GM18502 (cell line): ENCODE measurements at regions not wholly inside any gene's neighbourhood (a gene's known extent, or its start where the extent isn't known, plus 50 kb on each side); places are given as distances from the start of the nearest gene placed in this dataset.

Experiments used
- ATAC-seq: cut with Tn5 transposase; IDR thresholded peaks from one replicate; pipeline ENCODE4 v1.9.1; 2021; ENCODE audit warnings: mild to moderate bottlenecking; ENCODE audit not compliant: unreplicated experiment, poor library complexity

DNA sequence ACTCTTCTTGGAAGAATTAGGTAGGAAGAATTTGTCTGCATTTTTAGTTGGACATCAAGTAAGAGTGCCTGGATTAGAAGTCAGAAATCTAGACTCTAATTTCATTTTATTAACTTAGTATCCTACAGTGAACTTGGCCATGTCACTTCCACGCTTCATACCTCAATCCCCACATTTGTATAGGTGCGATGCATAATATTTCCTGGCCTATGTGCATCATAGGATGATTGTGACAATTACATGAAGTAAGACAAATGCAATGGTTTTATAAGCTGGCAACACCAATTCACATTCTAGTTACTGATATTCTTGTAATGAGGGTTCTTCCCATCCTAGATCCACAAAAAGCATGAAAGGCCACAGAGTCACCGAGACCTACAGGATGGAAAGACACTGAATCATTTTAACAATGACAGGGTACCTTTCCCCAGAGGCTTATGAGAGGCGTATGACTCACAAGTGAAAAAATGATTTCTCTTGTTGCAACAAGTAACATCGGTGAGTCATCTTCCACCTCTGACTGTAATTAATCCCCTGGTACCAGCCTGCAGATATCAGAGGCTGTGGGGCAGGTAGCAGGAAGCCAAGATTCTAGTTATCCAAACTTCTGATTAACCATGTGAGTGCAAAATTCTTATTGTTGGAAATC lies 56.0 kb upstream of the OR5AK2 start:
- no peak for ATAC-seq

DNA sequence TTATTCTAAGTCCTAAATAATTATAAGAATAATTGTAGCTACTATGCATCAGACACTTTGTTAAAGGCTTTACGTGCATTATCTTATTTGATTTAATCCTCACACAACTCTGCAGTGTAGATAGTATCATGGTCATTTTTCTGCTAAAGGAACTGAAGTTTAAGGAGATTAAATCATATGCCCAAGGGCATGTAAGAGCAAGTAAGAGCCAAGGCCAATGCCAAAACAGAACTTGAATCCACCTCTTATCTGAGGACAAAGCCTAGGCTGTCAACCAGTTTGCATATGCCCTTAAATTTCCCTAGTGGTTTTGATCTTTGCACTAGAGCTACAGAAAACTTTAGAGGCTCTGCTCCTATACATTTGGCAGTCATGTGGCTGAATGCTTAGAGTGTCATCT lies 65.6 kb upstream of the OR5AK2 start:
- no peak for ATAC-seq

DNA sequence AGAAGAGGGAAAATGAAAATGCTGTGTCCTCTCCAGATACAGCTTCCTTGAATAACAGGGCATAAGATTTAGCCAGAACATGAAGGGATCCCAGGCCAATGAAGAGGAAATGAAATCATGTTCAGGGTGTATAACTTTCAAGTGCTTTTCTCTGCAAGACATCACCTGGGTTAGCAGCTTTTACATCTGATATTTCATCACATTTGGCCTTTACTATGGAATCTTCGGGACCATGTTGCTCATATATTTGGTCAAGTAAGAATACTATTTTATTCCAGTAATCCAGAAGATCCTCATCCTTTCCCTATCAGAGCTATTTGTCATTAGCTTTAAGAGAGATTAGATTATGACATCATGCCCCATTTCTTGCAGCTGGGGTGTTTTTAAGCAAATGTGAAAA lies 66.3 kb upstream of the OR5AK2 start:
- no peak for ATAC-seq

DNA sequence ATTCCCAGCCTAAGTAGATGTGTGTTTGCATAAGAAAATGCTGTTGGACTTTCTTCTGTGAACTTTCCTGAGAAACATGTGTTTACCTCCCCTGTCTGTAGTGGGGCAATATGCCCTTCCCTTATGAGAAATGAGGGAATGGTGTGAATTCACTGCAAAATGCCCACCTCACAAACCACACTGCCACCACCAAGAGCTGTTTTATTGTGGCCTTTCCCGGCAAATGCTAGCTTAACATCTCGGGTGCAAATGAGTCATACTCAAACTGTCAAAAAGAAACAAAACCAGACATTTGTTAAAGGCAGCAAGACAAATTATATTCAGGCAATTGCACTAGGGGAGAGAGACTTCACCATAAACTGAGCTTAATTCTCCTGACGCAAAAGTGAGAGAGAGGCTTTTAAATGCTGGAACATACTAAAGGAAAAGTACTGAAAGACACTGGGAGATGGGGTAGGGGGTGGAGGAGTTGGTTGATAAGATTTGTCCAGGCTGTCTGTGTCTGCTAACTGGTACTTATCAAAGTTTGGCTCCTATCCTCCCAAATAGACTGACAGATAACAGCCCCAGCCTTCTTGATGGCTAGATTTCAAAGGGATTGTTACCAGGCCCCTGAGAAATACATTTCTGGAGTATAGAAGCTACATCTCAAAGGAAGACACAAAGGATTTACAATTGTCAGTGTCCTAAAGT lies 70.9 kb upstream of the OR5AK2 start:
- no peak for ATAC-seq

DNA sequence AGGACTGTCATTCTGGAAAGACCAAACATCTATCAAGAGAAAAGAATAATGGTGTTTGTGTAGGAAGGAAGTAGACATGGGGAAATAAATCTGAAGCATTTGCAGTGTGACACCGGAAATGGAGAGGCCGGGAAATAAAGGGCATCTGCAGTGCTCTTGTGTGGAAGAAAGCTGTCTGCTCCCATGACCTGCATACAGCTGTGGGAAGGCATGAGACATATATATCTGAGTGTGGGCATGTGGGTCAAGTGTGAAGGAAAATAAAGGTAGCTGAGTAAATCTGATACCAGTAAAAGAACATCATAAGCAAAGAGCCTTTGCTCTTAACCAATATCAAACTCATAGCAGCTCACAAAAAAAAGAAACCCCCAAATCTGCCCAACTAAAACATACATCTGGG lies 72.1 kb upstream of the OR5AK2 start:
- no peak for ATAC-seq

DNA sequence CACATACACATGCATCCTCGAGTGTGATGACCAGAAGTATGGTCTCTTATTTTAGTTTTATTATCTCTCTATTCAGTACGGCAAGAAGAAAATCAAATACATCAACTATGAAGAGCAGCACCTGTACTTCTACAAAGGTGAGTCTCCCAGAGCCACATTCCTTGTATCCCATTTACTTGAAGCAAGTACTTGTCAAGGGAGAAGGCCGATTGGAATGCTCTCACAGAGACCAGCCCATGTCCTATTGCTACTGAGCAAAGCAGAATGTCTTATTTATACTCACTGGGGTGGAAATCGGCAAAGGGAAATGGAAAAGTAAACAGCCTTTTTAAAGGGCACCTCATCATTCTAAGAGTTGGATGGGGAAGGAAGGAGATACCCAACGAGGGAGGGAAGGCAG lies 72.6 kb upstream of the OR5AK2 start:
- no peak for ATAC-seq

DNA sequence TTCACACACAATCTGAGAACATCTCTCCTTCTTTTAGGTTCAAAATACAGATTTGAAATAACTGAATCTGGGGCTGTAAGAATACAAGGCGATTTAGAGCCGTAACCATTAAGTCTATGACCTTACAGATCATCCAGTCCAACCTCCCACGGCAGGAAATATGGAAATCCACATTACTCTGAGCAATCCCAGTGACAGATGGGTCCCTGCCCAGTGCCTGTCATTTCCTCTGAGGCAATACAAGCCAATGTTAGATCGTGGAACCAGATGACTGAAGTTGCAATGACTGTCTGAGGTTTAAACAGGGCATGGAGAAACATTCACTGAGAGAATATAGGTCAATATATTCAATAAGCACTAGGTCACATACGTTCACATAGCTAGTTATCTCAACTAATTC lies 77.4 kb upstream of the OR5AK2 start:
- ATAC-seq: no peak

DNA sequence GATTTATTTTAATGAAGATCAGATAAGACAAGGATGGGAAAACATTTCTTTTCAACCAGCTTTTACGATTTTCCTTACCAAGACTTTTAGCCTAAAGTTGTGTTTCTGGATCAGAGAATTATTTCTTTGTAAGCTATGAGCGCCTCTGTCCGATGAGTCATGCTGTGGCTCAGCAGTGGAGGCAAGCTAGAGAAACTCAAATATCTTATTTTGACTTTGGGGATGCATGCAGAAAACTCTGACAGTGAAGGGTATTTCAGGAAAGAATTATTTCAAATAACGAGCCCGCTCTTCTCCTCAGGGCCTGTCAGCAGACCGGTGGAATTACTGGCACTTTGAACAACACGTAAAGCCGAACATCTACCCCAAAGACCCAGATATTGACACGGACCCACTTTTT lies 77.9 kb upstream of the OR5AK2 start:
- no peak for ATAC-seq

DNA sequence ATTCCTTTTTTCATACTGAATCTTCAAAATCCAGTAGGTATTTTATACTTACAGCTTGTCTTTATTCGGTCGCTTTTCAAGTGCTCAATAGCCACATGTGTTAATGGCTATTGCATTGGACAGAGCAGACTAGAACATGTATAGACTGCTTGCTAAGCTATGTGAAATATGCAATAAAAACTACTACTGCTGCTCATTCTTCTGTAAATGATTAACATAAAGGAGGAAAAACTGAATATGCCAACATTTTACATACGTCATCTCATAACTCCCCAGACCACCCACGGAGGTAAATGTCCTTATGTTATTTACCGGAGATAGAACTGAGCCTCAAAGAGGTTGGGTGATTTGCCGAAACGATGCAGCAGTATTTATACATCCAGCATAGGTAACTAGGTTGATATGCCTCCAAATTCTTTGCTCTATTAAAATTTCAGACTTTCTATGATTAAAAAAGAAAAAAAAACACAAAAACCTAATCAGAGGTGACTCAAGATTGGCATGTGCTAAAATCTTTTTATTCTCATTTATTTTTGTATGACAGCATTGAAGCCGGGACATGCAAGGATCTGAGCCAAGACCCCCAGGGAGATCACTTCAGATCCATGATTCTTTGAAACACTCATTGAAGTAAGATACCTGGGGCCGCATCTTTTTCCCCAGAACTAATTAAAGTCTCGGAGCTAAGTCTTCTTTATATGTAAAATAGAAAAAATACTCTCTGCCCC lies 78.5 kb upstream of the OR5AK2 start:
- ATAC-seq: no peak

DNA sequence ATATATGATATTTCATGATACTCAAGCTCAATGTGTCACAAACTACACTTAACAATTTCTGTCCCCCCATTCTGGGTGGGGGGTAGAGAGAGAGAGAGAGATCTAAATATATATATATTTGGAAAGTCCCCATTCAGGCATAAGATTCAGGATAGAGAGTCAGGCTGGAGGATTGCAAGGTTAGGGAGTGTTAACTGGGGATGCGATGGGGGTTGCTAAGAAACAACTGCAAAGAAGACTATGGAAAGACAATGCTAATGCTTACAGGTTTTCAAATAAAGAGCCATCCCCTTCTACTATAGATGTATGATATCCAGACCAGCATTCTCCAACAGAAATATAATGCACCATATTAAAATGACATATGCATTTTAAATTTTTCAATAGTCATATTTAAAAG lies 79.2 kb upstream of the OR5AK2 start:
- ATAC-seq: no peak

DNA sequence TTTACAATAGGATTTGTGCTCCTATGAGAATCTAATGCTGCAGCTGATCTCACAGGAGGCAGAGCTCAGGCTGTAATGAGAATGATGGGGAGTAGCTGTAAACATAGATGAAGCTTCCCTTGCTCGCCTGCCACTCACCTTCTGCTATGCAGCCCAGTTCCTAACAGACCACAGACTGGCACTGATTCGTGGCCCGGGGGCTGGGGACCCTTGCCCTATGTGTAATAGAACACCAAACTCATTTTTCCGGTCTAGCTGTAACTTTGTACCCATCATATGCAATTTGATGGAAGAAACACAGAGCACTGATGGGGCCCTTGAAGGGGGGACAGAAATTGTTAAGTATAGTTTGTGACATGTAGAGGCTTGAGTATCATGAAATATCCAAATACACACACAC lies 79.6 kb upstream of the OR5AK2 start:
- no peak for ATAC-seq

DNA sequence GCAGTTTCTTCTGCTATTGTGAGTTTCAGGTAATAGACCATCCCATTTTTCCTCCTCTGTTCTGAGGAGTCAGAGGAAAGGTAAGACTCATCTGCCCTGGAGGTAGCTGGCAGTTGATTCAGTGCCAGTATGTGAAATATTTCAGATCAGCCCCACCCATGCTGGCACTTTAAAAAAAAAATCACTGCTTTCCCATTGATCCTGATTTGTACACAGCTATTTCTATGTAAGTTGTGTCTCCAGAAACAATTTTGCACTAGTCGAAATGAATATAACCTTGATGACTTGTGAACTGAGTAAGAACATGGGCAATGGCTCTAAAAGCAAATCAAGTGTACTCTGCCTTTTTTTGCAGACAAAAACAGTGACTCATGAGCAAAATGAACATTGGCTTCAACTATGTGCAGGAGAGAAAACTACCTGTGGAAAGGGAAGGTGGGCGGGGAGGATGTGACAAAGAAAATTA lies 82.0 kb upstream of the OR5AK2 start:
- no peak for ATAC-seq

DNA sequence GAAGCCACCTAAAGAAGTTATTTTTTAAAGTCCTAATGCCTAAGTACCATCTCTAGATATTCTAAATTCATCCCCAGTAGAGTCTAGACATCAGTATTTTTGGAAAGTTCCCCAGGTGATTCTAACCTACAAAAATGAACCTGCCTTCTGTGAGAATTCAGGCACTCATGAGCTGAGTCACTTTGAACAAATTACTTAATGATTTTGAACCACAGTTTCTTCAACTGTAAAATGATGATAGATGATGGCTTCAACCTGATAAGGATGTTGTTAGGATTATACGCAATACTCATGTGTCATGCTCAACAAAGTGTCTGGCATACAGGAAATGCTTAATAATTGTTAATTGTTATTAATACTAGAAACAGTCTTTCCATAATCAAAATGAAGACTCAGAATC lies 82.8 kb upstream of the OR5AK2 start:
- no peak for ATAC-seq

DNA sequence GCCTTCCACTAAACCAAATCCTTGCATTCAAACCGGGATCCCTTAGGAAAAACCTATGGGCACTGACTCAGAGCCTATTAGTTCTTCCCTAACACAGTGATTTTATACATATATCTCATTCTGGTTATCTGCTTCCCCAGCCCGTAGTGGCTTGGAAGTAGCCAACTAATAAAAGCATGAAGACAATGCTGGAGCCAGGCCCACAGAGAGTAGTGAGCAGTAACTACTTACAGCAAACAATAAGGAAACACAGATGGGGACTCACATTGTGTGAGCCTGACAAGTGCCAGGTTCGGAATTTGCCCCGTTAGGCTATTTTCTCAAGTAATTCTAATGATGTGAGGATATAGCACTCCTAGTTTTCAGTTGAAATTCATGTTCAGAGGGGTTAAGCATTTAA lies 83.3 kb upstream of the OR5AK2 start:
- no peak for ATAC-seq

DNA sequence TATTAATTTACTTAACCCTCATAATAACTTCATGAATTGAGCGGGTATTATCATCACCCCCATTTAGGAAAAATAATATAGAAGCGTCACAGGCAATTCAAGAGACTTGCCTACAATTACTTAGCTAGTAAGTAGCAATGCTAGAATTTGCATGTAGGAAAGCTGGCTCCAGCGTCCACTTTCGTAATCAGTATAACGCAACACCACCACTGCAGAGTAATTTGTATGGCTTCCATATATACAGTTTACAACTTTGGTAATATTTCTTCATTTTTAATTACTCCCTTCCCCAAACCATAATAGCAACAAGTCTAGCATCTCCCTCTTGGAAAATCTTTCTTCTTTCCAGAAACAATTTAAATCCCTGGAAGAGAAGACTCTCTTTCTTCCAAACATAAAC lies 89.9 kb upstream of the OR5AK2 start:
- no peak for ATAC-seq

DNA sequence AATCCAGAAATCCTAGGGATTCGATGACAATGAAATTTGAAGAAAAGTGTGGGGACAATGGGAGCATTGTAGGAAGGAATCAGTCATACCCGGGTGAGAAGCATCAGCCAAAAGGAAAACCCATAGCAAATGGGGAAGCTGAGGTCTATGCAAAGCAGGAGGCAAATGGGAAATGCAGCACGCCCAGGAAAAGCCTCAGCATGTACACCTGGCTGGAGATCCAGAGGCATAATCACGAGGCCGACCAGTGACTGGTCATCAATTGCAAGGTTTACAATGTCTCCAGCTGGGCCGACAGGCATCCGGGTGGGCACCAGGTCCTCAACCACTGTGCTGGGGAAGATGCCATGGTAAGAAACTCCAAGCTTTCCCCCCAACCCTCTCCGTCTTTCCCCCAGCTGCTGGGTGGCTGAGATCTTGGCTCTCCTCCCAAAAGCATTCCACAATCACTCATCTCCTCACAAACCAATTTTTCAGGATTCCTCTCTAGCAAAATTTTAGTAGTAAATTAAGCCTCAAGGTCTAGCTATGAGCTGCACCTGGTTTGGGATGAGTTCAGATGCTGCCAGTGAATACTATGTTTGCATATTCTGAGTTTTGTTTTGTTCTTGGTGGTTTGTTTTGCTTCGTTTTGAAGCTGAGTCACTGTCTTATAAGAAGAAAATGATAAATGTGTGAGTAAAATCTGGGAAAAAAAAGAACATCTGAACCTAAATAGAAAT lies 98.0 kb upstream of the OR5AK2 start:
- ATAC-seq: no peak

DNA sequence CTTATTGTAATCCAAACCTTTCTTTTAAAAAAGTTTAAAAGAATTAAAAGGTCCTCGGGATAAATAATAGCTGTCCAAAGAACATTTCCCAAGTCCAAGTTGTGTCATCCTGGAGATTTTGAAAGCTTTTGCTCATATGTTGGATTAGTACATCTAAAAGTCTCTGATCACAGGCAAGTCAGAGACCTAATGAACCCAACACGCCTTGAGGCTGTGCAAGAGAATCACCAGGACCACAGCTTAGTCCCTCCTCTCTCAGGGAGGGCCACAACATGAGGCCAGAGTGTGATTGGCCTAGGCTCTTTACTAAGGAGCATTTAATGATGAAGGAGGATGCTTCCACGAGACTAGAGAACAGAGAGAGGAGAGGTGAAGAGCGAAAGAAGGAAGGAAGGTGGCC lies 98.7 kb upstream of the OR5AK2 start:
- ATAC-seq: no peak

DNA sequence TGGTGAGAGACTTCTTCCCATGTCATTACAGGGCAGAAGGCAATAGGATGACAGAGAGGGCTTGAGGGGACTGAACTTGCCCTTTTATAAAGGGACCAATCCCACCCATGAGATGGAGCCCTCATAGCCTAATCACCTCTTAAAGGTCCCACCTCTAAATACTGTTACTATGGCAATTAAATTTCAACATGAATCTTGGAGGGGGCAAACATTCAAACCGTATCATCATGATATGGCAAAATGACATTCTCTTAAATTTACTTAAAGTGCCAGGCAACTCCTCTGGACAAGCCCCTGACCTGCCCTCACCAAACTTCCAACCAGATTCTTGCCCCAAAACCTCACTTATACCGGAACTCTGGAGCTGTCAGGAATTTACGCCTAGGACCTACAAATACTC lies 100.8 kb upstream of the OR5AK2 start:
- no peak for ATAC-seq

DNA sequence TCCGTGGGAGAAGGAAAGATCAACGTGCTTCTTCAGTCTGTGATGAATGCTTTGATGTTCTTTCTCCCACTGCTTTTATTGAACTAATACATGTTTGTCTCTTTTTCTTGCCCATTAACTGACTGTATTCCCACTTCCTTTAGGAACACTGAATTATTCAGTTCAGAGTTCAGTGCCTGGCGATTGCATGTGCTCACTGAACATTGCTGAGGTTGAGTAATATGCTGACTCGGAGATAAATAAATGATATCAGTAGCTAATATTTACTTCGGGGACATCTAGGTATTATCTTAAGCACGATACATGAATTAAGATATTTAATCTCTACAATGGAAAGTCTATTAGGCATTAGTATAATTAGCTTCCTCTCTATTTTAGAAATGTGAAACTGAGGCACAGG lies 102.3 kb upstream of the OR5AK2 start:
- ATAC-seq: no peak

DNA sequence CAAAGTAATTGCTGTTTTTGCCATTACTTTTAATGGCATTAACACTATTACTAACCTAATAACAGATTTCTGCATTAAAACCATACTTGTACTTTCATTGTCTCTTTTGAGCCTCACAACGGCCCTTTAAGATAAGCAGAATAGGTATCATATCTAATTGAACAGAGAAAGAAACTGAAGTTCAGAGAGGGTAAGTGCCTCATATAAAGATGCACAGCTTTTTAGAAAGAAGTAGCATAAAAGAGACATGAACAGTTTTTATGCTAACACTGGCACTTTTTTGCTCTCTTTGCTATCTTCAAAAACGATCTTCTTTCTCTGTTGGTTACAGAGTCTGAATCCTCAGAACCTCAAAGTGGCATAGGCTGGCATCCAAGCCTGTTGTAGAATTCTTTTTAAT lies 102.9 kb upstream of the OR5AK2 start:
- no peak for ATAC-seq

DNA sequence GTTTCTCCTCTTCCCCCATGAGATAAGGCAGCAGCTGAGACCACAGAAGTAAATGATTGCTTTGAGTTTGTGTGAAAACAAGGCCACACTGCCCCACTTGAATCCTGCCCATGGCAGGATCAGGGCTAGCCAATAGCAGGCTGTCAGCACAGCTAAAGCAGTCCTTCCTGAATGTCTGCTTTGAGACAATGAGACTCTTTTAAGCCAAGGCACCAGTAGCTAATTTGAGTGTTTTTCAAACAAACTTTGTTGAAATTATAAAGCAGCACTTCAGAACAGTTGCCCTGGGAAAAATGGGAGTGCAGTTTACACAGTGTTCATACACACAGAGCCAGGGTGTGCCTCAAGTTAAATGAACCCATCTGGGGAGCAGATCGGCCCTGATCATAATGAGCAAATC lies 103.5 kb upstream of the OR5AK2 start:
- no peak for ATAC-seq
